HUES64 (cell line): ENCODE measurements at regions not wholly inside any gene's neighbourhood (a gene's known extent, or its start where the extent isn't known, plus 50 kb on each side); places are given as distances from the start of the nearest gene placed in this dataset.

Experiments
- H3K27ac ChIP-seq: 2 replicates; pipeline ENCODE4 v1.7.0; 2013; ENCODE audit warnings: low read depth, low read length, inconsistent platforms
- H3K27me3 ChIP-seq: 2 replicates; pipeline ENCODE4 v1.6.1; 2013; ENCODE audit warnings: mild to moderate bottlenecking, low read length; ENCODE audit not compliant: insufficient read depth
- H3K36me3 ChIP-seq: 2 replicates; pipeline ENCODE4 v1.6.1; 2013; ENCODE audit warnings: mild to moderate bottlenecking, low read length; ENCODE audit not compliant: insufficient read depth
- H3K4me1 ChIP-seq: 2 replicates; pipeline ENCODE4 v1.6.1; 2013; ENCODE audit warnings: mild to moderate bottlenecking, low read length, moderate library complexity; ENCODE audit not compliant: insufficient read depth
- H3K4me3 ChIP-seq: 2 replicates; pipeline ENCODE4 v1.5.1; 2013; ENCODE audit warnings: mild to moderate bottlenecking, low read length, moderate library complexity
- H3K9ac ChIP-seq: 2 replicates; pipeline ENCODE4 v1.6.1; 2013; ENCODE audit warnings: mild to moderate bottlenecking, low read depth, low read length
- H3K9me3 ChIP-seq: 2 replicates; pipeline ENCODE4 v1.6.1; 2013; ENCODE audit warnings: low read depth, low read length; ENCODE audit not compliant: insufficient read depth
- WGBS: fragments of 150-250, 120-280 bp; methylation state at CpG from one replicate; pipeline ENCODE4 v1.1.7; 2013; ENCODE audit warnings: missing lambda C conversion rate; 5-methylcytosine and 5-hydroxymethylcytosine counted together

DNA sequence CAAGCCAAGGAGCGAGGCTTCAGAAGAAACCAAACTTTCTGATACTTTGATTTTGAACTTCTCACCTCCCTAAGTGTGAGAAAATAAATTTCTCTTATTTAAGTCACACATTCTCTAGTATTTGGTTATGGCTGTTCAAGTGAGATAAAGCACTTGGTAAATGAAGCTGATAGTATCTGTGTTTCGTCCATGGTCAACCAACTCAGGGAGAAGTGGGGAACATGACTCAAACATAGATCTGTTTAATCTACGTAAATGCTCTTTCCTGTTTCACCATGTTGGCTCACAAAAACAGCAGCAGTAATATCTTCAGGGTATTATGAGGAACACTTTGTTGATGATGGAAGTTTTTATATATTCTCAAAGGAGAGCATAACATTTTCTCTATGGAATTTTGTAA lies 2167.2 kb upstream of the C9orf72 start:
- Histone ChIP-seq H3K27ac (no peak overlapping the region), H3K4me3 (no peak overlapping the region), H3K27me3 (no peaks in the 10 kb centered on the region), H3K4me1 (no peaks in the 10 kb centered on the region), H3K9me3 (no peaks in the 10 kb centered on the region), H3K36me3 (no peaks in the 10 kb centered on the region), H3K9ac (no peak overlapping the region)
- WGBS: 98% methylated on average over 3 of the region's 3 CpGs

DNA sequence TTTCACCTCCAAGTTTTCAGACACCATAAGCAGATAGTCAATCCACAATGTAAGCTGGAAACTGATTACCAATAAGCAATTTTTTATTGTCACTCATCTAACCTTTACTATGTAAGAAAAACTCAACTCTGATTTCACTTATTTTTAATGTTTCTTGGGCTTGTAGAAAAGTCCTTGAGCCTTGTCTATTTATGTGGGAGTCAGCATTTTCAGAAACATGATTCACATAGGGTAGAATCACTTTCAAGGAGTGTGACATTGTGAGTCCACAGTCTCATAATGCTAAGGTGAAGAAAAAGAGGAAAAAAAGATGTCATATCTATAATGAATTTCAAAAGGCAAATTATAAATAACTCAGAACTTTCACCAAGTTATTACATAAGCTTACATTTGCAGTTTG lies 2167.9 kb upstream of the C9orf72 start:
- H3K27ac ChIP-seq: no peak overlapping the region
- H3K27me3 ChIP-seq: no peaks in the 10 kb centered on the region
- H3K9me3 ChIP-seq: no peaks in the 10 kb centered on the region
- no peak overlapping the region for H3K9ac ChIP-seq
- no peaks in the 10 kb centered on the region for H3K36me3 ChIP-seq
- H3K4me3 ChIP-seq: no peak overlapping the region
- no peaks in the 10 kb centered on the region for H3K4me1 ChIP-seq

DNA sequence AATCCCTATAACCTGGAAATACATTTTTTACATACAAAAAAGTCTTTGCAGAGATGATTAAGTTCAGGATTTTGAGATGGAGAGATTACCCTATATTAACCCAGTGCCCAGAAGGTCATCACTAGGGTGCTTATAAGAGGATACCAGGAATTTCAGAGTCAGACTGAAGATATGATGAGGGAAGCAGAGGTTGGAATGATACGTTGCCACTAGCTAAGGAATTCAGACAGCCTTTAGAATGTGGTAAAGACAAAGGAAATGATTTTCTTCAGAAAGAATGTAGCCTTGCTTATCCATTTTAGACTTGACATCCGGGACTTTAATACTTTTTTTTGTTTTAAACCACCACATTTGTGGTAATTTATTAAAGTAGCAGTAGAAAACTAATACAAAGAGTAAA lies 2176.8 kb upstream of the C9orf72 start:
- H3K36me3 ChIP-seq: no peaks in the 10 kb centered on the region
- no peaks in the 10 kb centered on the region for H3K4me1 ChIP-seq
- H3K9ac ChIP-seq: no peak overlapping the region
- no peaks in the 10 kb centered on the region for H3K9me3 ChIP-seq
- H3K27me3 ChIP-seq: no peaks in the 10 kb centered on the region
- WGBS: 70% methylated on average over 1 of the region's 2 CpGs
- no peak overlapping the region for H3K27ac ChIP-seq
- no peak overlapping the region for H3K4me3 ChIP-seq

DNA sequence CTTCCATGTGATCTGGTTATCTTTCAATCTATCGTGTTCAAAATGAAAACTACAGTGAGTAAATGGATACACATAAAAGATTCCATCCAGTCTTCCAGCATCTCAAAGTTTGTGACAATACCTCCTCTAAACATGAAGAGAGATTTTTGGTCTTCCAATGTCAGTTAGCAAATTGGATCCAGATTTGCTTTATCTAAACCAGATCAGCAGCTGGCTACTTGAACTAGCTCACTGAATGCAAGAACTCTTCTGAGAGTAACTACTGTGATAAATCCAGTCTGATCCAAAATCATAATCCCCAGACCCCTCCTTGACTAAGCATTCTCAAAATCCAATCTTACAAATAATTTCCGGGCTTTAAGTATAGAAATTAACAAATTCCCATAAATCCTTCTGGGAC lies 2177.9 kb upstream of the C9orf72 start:
- WGBS: 100% methylated on average over 2 of the region's 2 CpGs
- Histone ChIP-seq H3K4me3 (no peak overlapping the region), H3K27ac (no peak overlapping the region), H3K4me1 (no peaks in the 10 kb centered on the region), H3K9ac (no peak overlapping the region), H3K36me3 (no peaks in the 10 kb centered on the region), H3K27me3 (no peaks in the 10 kb centered on the region), H3K9me3 (no peaks in the 10 kb centered on the region)

DNA sequence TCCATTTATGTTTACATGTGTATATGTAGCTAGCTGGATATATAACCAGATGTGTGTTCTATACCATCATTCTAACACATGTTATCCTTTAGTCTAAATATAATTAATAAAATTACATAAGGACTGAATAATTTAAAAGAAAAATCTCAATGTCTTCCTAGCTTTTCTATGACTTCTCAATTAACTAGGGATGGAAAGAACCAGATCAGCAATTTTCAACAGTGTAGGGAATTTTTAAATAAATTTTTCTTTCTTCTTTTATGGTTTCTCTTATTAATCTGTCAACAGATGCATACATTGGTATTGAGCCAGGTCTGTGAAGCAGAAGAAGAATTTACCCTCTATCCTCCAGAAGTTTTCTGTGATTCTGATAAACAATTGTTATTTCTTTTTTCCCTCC lies 2180.4 kb upstream of the C9orf72 start:
- no peaks in the 10 kb centered on the region for H3K27me3 ChIP-seq
- H3K4me3 ChIP-seq: no peak overlapping the region
- H3K9me3 ChIP-seq: no peaks in the 10 kb centered on the region

DNA sequence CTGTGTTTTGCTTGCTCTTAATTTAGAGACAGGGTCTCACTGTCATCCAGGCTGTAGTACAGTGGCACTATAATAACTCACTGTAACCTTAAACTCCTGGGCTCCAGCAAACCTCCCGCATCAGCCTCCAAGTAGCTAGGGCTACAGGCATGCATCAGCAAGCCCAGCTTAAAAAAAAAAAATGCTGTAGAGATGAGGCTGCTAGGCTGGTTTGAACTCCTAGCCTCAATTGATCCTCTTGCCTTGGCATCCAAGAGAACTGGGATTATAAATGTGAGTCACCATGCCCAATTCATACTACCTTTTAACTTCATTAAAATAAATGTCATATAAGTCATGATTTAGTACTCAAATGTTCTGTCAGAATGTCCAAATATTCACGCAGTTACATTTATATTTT lies 2195.7 kb upstream of the C9orf72 start:
- Histone ChIP-seq H3K4me1 (no peaks in the 10 kb centered on the region), H3K4me3 (no peak overlapping the region)
- WGBS: 95% methylated on average over 1 of the region's 2 CpGs

More for the DNA sequence above, 2180.4 kb upstream of the C9orf72 start:
- H3K27ac ChIP-seq: no peak overlapping the region
- no peaks in the 10 kb centered on the region for H3K36me3 ChIP-seq
- no peaks in the 10 kb centered on the region for H3K4me1 ChIP-seq
- H3K9ac ChIP-seq: no peak overlapping the region

DNA sequence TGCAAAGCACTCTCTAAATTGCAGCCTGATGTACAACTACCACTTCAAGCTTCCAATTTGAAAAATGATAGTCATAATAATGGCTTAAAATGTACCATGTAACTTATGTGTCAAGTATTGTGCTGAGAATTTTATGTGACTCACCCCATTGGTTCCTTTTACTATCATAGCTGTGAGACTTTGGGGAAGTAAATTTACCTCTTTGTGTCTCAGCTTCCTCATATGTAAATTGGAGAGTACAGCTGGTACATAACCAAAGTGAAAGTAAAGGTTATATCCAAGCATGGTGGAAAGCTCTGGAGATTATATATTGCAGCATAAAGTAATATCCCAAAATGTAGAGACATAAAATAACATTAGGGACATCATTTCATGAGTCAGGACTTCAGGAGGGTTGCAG lies 2200.4 kb upstream of the C9orf72 start:
- Histone ChIP-seq H3K4me3 (no peak overlapping the region), H3K36me3 (no peaks in the 10 kb centered on the region), H3K9ac (no peak overlapping the region), H3K9me3 (no peaks in the 10 kb centered on the region), H3K4me1 (no peaks in the 10 kb centered on the region), H3K27ac (no peak overlapping the region), H3K27me3 (no peaks in the 10 kb centered on the region)

More for the DNA sequence above, 2195.7 kb upstream of the C9orf72 start:
- Histone ChIP-seq H3K9ac (no peak overlapping the region), H3K36me3 (no peaks in the 10 kb centered on the region), H3K9me3 (0 out of 2 replicates have a peak, but pooled peaks cover 3% of the 10 kb centered on the region), H3K27me3 (no peaks in the 10 kb centered on the region), H3K27ac (no peak overlapping the region)

DNA sequence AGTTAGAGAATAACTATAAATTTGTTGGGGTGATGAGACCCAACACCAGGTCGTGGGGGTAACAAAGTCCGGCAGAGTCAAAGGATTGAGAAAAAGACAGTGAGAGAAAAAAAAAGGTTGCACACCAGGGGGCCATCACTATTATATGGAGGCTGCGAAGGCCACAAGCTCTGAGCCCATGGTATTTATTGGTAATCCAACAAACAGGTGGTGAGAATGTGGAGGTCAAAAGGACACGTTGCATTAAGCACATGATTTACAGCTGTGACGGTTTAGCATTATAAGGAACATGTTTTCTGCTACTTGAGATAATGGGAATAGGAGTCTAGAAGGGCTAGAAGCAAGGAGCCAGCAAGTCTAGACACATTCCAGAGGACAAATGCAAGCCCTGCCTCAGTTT lies 2202.2 kb upstream of the C9orf72 start:
- Histone ChIP-seq H3K27me3 (no peaks in the 10 kb centered on the region), H3K9ac (no peak overlapping the region), H3K4me1 (no peaks in the 10 kb centered on the region), H3K27ac (no peak overlapping the region), H3K36me3 (no peaks in the 10 kb centered on the region), H3K4me3 (no peak overlapping the region), H3K9me3 (no peaks in the 10 kb centered on the region)
- 80% methylated on average over 5 of the region's 5 CpGs for WGBS

DNA sequence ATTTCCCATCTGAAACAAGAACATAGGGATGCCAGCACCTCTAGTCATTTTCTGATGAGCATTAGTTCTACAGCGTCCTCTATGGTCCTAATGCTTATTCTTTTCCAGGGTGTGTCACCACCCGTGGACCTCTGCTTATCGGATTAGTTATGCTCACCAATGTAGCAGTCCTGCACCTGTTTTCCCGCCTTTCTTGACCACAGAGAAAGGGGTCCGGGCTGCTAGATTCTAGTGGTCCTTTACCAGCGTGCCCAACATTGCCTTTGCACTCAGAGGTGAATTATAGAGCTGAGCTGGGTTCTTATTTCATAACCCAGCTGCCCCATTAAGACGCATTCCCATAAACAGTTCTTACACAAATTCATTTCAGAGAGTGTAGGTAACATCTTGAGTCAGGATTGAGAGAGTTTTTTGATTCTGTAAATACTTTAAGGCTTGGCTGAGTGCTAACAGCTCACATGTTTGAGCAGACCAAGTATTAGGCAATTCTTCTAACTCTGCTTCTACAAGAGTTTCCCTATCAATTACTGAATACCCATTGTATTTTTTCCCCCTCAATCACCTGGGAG lies 2205.1 kb upstream of the C9orf72 start:
- H3K9ac ChIP-seq: no peak overlapping the region
- H3K36me3 ChIP-seq: no peaks in the 10 kb centered on the region
- H3K9me3 ChIP-seq: no peaks in the 10 kb centered on the region
- no peaks in the 10 kb centered on the region for H3K4me1 ChIP-seq
- H3K4me3 ChIP-seq: no peak overlapping the region
- 95% methylated on average over 7 of the region's 7 CpGs for WGBS
- no peak overlapping the region for H3K27ac ChIP-seq
- H3K27me3 ChIP-seq: no peaks in the 10 kb centered on the region

DNA sequence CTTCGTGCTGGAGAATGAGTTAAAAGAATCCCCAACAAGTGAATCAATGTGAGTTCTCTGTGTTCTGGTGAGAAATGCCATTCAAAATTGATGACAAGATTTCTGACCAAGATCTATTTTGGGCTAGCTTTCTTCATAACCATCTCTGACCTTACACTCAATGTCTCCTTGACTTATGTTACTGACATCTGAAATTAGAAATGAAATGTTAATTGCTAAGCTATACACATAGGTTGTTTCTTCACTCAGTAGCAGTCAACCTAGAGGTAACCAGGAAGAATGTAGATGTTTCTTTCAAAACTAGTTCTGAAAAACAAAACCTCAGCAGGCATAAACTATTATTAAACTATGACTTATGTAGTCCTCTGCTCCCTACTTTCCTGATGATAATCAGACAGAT lies 2220.7 kb upstream of the C9orf72 start:
- no peaks in the 10 kb centered on the region for H3K36me3 ChIP-seq
- no peak overlapping the region for H3K4me3 ChIP-seq
- no peaks in the 10 kb centered on the region for H3K27me3 ChIP-seq
- no peak overlapping the region for H3K9ac ChIP-seq
- no peaks in the 10 kb centered on the region for H3K4me1 ChIP-seq
- 88% methylated on average over 1 of the region's 1 CpG for WGBS
- H3K9me3 ChIP-seq: no peaks in the 10 kb centered on the region
- H3K27ac ChIP-seq: no peak overlapping the region

DNA sequence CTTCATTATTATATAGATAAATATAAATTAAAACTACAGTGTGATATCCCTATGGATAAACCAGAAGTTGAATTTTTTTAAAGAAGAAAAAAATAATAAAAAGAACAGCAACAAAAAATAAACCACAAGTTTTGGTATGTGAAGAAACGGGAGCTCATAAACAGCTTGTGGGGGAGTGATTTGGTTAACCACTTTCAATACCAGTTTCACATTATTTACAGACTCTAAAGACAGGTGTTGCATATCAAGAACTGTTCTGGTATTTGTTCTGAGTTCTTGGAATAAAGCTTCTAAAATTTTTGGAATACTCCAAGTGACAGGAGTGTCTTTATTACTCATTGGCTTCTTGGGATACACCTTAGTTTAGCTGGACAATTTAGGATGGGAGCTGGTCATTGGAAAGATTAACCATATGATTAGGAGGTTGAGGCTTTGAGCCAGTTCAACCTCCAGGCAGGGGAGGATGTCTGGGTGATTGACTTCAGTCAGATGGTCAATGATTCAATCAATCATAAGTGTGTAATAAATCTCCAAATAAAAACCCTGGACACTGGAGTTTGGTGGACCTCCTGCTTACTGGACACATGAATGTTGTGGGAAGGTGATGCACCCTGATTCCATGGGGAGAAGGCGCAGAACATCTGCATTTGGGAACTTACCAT lies 2223.1 kb upstream of the C9orf72 start:
- H3K27ac ChIP-seq: no peak overlapping the region
- H3K4me1 ChIP-seq: no peaks in the 10 kb centered on the region
- no peak overlapping the region for H3K4me3 ChIP-seq
- no peaks in the 10 kb centered on the region for H3K9me3 ChIP-seq
- 100% methylated on average over 1 of the region's 2 CpGs for WGBS
- H3K27me3 ChIP-seq: no peaks in the 10 kb centered on the region
- no peak overlapping the region for H3K9ac ChIP-seq
- no peaks in the 10 kb centered on the region for H3K36me3 ChIP-seq

DNA sequence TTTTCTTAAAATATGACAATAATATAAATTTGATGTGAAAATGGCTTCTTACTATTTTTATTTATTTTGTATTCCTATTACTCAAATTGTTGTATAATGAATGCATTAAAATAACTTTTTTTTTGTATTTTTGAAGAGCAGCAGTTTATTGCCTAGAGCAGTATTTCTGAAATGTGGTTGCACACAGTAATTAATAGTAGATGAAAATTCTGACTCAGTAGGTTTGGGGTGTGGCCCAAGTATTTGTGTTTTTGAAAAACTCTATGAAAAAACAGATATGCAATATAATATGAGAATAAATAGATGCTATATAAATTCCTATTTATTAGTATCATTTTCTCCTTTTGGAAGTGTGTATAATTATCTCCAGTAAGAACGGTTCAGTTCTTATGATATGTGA lies 2225.3 kb upstream of the C9orf72 start:
- Histone ChIP-seq H3K27ac (no peak overlapping the region), H3K27me3 (no peaks in the 10 kb centered on the region), H3K9me3 (no peaks in the 10 kb centered on the region), H3K4me1 (no peaks in the 10 kb centered on the region), H3K4me3 (no peak overlapping the region), H3K9ac (no peak overlapping the region), H3K36me3 (no peaks in the 10 kb centered on the region)
- no CpG with 5 or more reads among the region's 1 CpG for WGBS
